Skin of body (tissue), 1 donor: ENCODE measurements at regions not wholly inside any gene's neighbourhood (a gene's known extent, or its start where the extent isn't known, plus 50 kb on each side); places are given as distances from the start of the nearest gene placed in this dataset.

Experiments used
- DNase-seq: peaks from one replicate; lab custom pipeline; 2025; lab: John Stamatoyannopoulos, UW

DNA sequence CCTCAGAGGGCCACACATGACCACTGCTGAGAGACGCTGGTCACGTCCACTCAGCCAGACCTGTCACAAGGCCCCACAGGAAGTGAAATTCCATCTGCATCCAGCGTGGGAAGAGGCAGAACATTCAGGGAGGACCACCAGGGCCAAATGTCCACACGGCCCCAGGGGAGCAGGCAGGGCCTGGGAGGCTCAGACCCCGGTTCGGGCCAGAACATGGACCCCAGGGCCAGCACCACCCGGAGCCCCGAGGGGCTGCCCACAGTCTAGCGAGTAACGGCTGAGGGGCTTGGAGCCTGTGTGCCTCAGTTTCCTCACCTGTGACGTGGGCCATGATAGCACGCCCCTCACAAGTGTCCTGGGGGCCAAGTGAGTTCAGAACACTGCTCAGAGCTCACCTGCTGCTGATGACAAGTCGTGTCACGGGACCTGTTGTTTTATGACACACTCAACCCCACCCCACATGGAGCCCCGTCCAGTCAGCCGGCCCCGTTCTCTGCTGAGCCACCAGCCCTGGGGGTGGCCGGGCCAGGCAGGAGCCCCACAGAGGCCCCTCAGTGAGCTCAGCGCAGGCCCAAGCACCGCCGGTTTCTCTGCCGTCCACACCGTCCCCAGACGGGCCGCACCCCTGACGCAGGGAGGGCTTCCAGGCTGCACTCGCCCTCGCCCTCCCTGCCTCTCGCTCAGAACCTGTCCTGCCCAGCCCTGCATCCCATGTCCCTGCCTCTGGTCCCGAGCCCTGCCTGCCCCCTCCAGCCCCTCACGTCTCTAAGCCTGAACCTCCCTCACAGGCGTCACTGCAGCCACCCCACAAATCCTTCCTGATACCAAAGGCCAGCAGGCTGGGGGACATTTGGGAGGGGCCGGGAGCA, 79.5 kb upstream of the GALNT9 start:
- no peak for DNase-seq

- no peak for DNase-seq
Measured at GRCh38 chr12:132407992-132408391, 78.6 kb upstream of the GALNT9 start.

DNA sequence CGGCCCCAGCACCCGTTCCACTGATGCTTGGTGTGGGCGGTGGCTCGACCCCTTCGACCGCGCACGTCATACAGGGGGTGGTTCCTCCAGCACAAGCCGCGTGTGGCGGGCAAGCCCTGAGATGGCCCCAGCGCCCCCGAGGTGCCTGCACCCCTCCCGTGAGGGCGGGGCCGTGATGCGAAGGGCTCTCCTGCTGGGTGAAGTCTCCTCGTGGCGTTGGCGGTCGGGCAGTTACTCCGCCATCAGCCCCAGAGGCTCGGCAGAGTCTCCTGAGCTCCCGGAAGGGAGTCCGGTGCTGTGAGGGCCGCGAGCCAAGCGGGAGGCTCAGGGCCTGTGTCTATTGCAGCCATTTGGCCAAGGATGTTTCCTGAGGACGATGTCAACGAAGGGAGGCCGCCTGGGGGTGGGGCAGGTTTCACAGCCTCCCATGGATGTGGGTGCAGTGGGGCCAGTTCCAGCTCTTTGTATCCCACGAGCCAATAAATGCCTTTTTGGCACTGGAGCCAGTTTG, 78.1 kb upstream of the GALNT9 start:
- no peak for DNase-seq

GRCh38 chr12:132406493-132407450, 77.4 kb upstream of the GALNT9 start:
- no peak for DNase-seq

DNA sequence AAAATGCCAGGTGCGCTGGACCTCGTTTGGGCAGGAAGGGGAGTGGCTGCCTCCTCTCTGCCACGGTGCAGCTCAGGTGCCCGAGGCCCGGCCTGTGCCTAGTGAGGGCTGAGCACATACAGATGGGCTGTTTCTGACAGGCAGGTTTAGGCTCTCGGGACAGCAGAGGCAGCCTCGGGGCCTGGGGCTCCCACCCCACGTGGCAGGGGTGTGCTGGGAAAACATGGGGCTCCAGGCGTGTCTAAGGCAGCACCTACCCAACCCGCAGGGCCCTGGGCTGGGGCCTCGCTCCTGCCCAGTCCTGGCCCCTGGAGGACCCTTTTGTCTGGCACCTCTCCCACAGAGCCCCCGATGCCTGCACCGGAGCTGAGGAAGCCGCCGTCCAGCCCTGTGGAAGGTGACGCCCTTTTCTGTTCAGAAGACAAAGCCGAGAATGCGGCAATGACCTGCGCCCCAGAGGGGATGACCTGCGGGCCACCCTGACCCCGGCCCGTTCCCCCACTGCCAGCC, 76.4 kb upstream of the GALNT9 start:
- DNase-seq, result no peak

GRCh38 chr12:132404951-132405741, 75.8 kb upstream of the GALNT9 start:
- no peak for DNase-seq

GRCh38 chr12:132404435-132404855, 75.1 kb upstream of the GALNT9 start:
- no peak for DNase-seq

- DNase-seq, result no peak
Measured at GRCh38 chr12:132403636-132404434, 74.4 kb upstream of the GALNT9 start.

DNA sequence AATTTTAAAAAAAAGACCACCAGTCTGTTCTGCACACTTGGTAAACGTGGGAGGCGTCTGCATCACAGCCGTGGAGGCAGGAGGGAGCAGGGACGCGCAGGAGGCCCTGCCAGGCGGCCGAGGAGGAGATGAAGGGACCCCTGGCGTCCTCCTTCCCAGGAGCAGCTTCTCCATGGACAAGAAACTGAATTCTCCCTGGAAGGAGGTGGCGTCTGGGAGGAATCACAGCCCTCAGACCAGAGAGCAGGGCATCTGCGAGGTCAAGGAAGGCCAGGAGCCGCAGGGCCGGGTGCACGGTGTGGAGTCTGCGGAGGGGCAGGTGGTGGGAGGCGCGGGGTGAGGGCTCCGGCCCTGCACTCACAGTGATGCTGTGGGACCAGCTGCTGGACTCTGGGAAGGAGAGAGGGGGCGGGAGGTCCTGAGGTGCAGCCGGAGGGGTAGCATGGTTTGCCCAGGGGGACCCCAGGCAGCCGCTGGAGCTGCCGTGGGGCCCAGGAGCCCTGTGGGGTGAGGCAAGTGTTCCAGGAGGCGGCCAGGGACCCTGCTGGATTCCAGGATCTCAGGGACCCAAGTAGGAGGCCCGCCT, 73.5 kb upstream of the GALNT9 start:
- no peak for DNase-seq

- DNase-seq, result no peak
Measured at GRCh38 chr12:132401982-132402381, 72.6 kb upstream of the GALNT9 start.

- DNase-seq, result no peak
Measured at GRCh38 chr12:132400011-132400641, 70.7 kb upstream of the GALNT9 start.

- no peak for DNase-seq
Measured at GRCh38 chr12:132399092-132400010, 70.0 kb upstream of the GALNT9 start.

DNA sequence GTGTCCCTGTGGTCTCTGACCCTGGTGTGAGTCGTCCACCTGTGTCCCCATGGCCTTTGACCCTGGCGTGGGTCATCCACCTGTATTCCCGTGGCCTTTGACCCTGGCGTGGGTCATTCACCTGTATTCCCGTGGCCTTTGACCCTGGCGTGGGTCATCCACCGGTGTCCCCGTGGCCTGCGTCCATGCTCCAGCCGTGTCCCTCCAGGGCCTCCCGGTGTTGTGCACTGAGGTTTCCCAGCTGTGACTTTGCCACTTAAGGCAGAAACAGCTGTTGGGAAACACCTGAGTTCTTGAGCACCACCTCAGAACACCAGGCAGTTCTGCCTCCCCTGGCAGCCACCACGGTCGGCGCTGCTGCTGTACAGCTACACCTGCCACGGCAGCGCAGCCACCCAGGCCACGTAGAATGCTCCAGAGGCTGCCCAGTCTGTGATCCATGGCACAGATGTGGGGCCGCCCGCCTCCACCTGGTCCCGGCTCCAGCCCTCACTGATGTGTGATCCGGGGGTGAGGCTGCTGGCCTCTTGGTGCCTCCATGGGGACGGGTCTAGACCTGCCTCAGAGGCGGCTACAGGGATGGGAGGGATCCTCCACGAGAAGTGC, 69.1 kb upstream of the GALNT9 start:
- DNase-seq, result no peak

DNA sequence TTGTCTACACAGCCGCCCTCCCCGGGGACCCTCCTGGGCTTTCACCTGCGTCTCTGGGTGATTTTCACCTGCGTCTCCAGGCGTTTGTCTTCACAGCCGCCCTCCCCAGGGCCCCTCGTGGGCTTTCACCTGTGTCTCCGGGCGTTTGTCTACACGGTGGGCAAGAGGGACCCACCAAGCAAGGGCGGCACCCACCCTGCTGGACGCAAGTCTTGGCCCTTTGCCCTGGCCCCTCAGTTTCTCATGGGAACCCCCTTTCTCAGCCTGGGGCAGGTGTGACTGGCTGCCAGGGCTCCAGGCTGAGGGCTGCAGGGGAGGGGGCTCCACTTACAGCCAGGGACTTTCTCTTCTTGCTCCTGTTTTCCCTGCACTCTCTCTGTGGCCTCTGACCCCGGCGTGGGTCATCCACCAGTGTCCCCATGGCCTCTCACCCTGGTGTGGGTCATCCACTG, 68.6 kb upstream of the GALNT9 start:
- DNase-seq, result no peak

- DNase-seq, result no peak
Measured at GRCh38 chr12:132397152-132397933, 68.0 kb upstream of the GALNT9 start.

DNA sequence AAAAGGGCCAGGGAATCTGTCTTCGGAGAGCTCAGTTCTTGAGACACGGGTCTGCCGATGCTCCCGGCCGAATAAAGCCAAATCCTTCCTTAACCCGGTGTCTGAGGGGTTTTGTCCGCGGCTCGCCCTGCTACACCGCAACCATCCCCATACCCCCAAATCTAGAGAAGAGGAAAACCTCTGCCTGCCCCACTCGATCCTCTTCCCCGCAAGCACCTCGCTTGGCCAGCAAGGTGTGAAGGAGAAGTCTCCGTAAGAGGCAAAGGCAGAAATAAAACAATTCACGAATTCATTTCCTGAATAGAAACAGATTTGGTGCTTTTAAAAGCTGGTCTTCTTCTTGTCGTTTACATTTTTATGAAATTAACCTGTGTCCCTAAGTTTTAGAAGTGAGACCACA, 67.3 kb upstream of the GALNT9 start:
- no peak for DNase-seq

DNA sequence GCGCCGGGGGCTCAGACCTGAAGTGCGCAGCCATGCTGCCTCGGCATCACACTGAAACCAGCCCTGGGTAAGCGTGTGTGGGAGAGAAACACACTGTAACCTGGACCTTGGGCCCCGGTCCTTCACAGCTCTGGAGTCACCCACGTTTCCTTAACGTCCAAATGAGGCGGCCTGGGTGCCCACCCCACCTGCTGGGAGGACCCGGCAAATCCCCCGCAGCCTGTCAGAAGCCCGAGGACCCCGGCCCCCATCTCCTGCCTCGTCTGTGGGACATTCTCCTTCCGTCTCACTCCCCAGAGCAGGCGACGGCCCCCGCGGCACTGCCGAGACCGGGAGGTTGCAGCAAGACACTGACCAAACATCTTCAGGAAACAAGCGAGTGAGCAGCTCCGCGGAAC, 66.5 kb upstream of the GALNT9 start:
- no peak for DNase-seq
